HG02885 (cell line): ENCODE measurements at regions not wholly inside any gene's neighbourhood (a gene's known extent, or its start where the extent isn't known, plus 50 kb on each side); places are given as distances from the start of the nearest gene placed in this dataset.
"Not testable (repeated sequence)": the region's sequence is repeated elsewhere in the genome, so short reads cannot be mapped to it uniquely, and the experiment has no call there.

Experiments used
- ATAC-seq: cut with Tn5 transposase; IDR thresholded peaks from one replicate; pipeline ENCODE4 v1.9.1; 2021; ENCODE audit warnings: mild to moderate bottlenecking; ENCODE audit not compliant: unreplicated experiment, poor library complexity

- ATAC-seq, result no peak
Observed at GRCh38 chr2:215635788-215636139, 199.9 kb upstream of the FN1 start.

GRCh38 chr2:215635071-215635787 lies 199.4 kb upstream of the FN1 start:
- ATAC-seq, result no peak

GRCh38 chr2:215633360-215633759 lies 197.5 kb upstream of the FN1 start:
- ATAC-seq, result no peak

- no peak for ATAC-seq
Observed at GRCh38 chr2:215631696-215632095, 195.8 kb upstream of the FN1 start.

- not testable (repeated sequence) for ATAC-seq
Observed at GRCh38 chr2:215630796-215631195, 194.9 kb upstream of the FN1 start.

GRCh38 chr2:215627771-215628170 lies 191.9 kb upstream of the FN1 start:
- ATAC-seq, result no peak

GRCh38 chr2:215626812-215627281 lies 191.0 kb upstream of the FN1 start:
- ATAC-seq, result no peak

GRCh38 chr2:215626063-215626462 lies 190.2 kb upstream of the FN1 start:
- no peak for ATAC-seq

- ATAC-seq, result no peak
Observed at GRCh38 chr2:215625207-215625606, 189.3 kb upstream of the FN1 start.

GRCh38 chr2:215624423-215624829 lies 188.6 kb upstream of the FN1 start:
- no peak for ATAC-seq

- ATAC-seq, result no peak
Observed at GRCh38 chr2:215622837-215623236, 187.0 kb upstream of the FN1 start.

GRCh38 chr2:215621381-215621780 lies 185.5 kb upstream of the FN1 start:
- no peak for ATAC-seq

- no peak for ATAC-seq
Observed at GRCh38 chr2:215620528-215620927, 184.7 kb upstream of the FN1 start.

- no peak for ATAC-seq
Observed at GRCh38 chr2:215619989-215620388, 184.1 kb upstream of the FN1 start.

- no peak for ATAC-seq
Observed at GRCh38 chr2:215619022-215619958, 183.4 kb upstream of the FN1 start.

GRCh38 chr2:215618145-215618544 lies 182.3 kb upstream of the FN1 start:
- no peak for ATAC-seq

GRCh38 chr2:215617060-215617824 lies 181.4 kb upstream of the FN1 start:
- no peak for ATAC-seq

GRCh38 chr2:215615803-215616174 lies 179.9 kb upstream of the FN1 start:
- ATAC-seq, result no peak

GRCh38 chr2:215615067-215615802 lies 179.4 kb upstream of the FN1 start:
- no peak for ATAC-seq

- ATAC-seq, result no peak
Observed at GRCh38 chr2:215614296-215614695, 178.4 kb upstream of the FN1 start.
